Fibroblast of villous mesenchyme (primary cell): ENCODE measurements at regions not wholly inside any gene's neighbourhood (a gene's known extent, or its start where the extent isn't known, plus 50 kb on each side); places are given as distances from the start of the nearest gene placed in this dataset.

Source experiments
- DNase-seq: peaks from one replicate; pipeline ENCODE4 v3.0.0-alpha.2; 2010; ENCODE audit warnings: low read depth
- H3K4me3 ChIP-seq: 2 replicates; pipeline ENCODE4 v1.5.1; 2011; ENCODE audit warnings: low read depth, mild to moderate bottlenecking, low read length
- TF ChIP-seq, protein P1 (sequence below): IDR thresholded peaks from 2 replicates; pipeline ENCODE4 v1.5.1; 2012; ENCODE audit warnings: low read depth, mild to moderate bottlenecking, low read length; ENCODE audit not compliant: insufficient read depth

DNA sequence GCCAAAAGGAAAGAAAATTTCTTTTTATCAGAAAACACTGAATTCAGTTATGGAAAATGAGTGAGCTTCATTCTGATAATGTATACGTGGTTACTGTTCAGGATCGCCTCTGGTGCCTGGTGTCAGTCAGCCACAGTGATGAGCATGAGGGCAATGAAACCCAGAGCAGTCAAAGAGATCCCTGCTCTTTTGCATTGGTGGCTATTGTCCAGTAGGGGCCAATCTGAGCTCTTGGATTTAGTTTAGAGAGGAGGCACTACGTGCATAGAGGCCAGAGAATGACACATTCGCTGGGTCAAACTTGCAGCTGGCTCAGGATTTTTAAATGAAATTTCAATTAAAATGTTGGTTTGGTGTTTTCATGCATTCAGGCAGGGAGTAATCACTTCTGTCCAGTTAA lies 522.9 kb downstream of the TMEM182 start:
- TF ChIP-seq, protein P1, sequence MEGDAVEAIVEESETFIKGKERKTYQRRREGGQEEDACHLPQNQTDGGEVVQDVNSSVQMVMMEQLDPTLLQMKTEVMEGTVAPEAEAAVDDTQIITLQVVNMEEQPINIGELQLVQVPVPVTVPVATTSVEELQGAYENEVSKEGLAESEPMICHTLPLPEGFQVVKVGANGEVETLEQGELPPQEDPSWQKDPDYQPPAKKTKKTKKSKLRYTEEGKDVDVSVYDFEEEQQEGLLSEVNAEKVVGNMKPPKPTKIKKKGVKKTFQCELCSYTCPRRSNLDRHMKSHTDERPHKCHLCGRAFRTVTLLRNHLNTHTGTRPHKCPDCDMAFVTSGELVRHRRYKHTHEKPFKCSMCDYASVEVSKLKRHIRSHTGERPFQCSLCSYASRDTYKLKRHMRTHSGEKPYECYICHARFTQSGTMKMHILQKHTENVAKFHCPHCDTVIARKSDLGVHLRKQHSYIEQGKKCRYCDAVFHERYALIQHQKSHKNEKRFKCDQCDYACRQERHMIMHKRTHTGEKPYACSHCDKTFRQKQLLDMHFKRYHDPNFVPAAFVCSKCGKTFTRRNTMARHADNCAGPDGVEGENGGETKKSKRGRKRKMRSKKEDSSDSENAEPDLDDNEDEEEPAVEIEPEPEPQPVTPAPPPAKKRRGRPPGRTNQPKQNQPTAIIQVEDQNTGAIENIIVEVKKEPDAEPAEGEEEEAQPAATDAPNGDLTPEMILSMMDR = no peak
- no peak for DNase-seq
- no peak overlapping the region for H3K4me3 ChIP-seq

DNA sequence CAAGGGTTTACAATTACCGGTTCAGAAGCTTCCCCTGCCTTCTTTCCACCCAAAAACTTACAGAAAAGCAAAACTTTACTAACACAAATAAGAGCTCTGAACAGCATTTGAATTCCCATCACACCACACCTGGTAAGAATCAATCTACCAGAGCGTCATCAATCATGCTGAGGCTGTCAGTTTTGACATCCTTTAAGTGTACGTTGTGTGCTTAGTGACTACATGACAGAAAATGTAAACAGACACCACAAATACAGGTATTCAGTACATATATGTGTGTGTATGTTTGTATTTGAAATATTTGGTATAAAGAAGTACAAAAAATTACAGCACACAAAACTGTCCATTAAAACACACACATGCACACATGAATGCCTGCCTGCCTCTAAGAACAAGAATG lies 523.5 kb downstream of the TMEM182 start:
- no peak for DNase-seq
- TF ChIP-seq, protein P1 = no peak
- H3K4me3 ChIP-seq = no peak overlapping the region

DNA sequence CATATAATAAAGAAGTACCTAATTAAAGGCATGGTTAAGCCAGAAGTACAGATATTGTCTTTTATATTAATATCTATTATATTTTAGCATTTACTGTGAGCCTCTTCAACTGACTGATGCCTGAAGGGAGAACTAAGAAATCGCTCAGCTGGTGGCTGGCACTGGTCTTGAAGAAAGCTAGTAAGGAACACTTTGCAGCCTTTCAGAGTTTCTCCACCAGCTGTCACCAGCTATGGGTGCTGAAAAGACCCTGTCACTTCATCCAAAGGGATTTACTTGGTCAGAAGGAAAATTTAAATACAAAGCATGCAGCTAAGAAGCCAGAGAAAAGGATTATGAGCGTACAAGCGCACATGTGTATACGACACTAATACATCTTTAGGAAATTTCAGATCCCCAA lies 525.9 kb downstream of the TMEM182 start:
- TF ChIP-seq, protein P1 = no peak
- H3K4me3 ChIP-seq = no peak overlapping the region
- no peak for DNase-seq

DNA sequence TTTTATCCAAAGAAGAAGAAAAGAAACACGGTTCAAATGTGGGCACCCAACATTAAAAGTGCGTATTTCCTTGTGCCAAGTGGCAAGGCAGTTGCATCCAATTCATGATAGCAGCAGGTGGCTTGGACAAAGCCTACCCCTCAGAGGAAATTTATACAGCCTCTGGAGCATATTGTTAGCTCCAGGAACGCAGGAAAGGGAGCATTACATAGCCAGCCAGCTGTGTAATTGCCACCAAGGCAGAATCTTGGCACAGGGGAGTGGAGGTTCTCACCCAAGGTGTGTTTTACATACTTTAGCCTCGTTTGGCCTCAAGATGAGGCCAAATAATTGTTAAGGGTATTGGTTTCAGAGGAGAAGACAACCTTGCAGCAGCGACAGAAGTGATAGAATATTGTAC lies 526.9 kb downstream of the TMEM182 start:
- TF ChIP-seq, protein P1 = no peak
- H3K4me3 ChIP-seq = no peak overlapping the region
- DNase-seq = no peak

DNA sequence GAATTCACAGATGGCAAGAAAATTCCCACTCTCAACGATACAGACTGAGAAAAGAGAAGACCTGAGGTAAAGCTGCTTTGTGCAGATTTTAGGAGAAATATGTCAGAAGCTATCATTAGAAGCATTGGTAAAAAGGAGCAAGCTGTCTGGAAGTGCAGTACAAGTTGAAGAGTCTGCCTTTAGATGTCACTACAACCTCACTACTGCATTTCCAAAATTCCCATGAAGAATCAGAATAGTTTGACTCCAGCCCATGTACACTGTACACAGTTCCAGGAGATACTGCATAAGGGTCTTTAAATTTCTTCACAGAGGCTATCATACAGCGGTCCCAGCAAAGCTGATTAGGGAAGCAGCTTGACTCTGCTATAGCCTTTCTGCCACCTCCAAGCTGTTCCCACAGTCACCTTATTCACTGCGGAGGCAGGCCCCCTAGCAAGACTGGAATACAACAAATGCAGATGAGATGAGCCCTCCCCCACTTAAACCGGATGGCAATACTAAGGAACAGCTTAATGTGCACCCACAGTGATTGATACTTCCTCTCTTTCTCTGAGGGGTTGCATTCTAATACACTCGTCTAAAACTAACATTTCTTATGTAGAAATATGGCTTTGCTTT lies 527.4 kb downstream of the TMEM182 start:
- TF ChIP-seq, protein P1 = no peak

DNA sequence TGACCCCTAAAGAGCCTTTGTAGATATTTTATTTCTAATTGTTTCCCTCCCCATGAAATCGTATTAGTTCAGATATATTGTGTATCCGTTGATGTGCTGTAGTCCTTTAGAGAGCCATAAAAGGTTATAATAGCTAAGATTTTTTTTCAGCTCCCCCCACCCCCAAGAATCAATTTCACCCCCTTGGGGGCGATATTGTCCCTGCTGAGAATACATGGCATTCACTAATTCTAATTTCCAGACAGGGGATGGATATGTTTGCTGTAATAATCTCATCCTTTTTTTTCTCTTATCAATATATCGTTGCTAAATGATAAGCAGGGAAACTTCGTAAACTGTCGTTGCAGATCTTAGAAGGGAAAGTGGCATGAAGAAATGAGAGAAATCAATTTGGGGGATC lies 530.7 kb downstream of the TMEM182 start:
- TF ChIP-seq, protein P1 = no peak
- no peak for DNase-seq

More for the DNA sequence above, 527.4 kb downstream of the TMEM182 start:
- H3K4me3 ChIP-seq = no peak overlapping the region
- DNase-seq = no peak

DNA sequence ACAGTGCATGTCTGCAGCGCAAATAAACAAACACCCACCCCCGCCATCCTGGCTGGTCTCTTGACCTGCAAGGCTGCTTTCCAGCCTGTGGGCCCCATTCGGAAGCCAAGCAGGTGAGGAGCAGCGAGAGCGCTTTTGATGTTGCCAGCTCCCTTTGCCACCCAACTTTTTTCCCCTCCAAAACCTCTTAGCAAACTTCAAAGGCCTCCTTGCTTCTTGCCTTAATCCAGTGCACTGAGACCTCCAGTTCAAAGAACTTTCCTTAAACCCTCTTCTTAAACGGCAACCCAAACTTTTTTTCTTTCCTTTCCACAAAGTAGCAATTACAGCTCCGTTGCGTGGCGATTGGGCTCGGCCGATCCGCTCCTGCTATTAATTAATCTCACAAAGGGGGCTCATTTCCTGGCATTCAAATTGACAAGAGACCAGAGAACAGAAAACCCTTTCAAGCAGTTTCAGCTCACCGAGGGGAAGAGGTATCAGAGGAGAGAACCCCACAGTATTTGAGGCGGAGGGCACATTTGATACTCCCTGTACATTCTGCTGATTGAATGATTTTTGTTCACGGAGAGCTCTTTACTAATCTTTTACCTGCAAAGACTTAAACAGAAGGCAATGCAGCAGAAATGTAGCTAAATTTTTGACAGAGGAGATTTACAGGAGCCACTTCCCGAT lies 531.4 kb downstream of the TMEM182 start:
- DNase-seq = no peak
- TF ChIP-seq, protein P1 = no peak
- no peak overlapping the region for H3K4me3 ChIP-seq

More for the DNA sequence above, 530.7 kb downstream of the TMEM182 start:
- no peak overlapping the region for H3K4me3 ChIP-seq
